HEK293T (cell line): ENCODE measurements at regions not wholly inside any gene's neighbourhood (a gene's known extent, or its start where the extent isn't known, plus 50 kb on each side); places are given as distances from the start of the nearest gene placed in this dataset.

Experiments used
- BHLHE40 ChIP-seq: fragments of 450-650 bp; IDR thresholded peaks from 2 replicates; pipeline ENCODE4 v1.6.1; 2016; ENCODE audit warnings: mild to moderate bottlenecking, moderate library complexity, borderline replicate concordance
- CTBP1 ChIP-seq: fragments of 450-650 bp; IDR thresholded peaks from 2 replicates; pipeline ENCODE4 v1.6.1; 2016; ENCODE audit warnings: borderline replicate concordance
- ELF4 ChIP-seq: fragments of 450-650 bp; IDR thresholded peaks from 2 replicates; pipeline ENCODE4 v1.6.1; 2017; ENCODE audit warnings: antibody characterized with exemption
- FOXA1 ChIP-seq: fragments of 450-650 bp; IDR thresholded peaks from 2 replicates; pipeline ENCODE4 v1.6.1; 2016; ENCODE audit warnings: mild to moderate bottlenecking
- FOXM1 ChIP-seq: fragments of 450-650 bp; IDR thresholded peaks from 2 replicates; pipeline ENCODE4 v1.6.1; 2017; ENCODE audit warnings: mild to moderate bottlenecking, borderline replicate concordance
- HDGF ChIP-seq: fragments of 450-650 bp; IDR thresholded peaks from 2 replicates; pipeline ENCODE4 v1.6.1; 2017; ENCODE audit warnings: antibody characterized with exemption, borderline replicate concordance
- L3MBTL2 ChIP-seq: fragments of 450-650 bp; conservative IDR thresholded peaks from 2 replicates; pipeline ENCODE4 v1.6.1; 2016; ENCODE audit warnings: mild to moderate bottlenecking
- LEF1 ChIP-seq: fragments of 450-650 bp; IDR thresholded peaks from 2 replicates; pipeline ENCODE4 v1.6.1; 2017; ENCODE audit warnings: mild to moderate bottlenecking, borderline replicate concordance
- NFRKB ChIP-seq: fragments of 450-650 bp; IDR thresholded peaks from 2 replicates; pipeline ENCODE4 v1.6.1; 2016; ENCODE audit warnings: mild to moderate bottlenecking, moderate library complexity
- PKNOX1 ChIP-seq: fragments of 450-650 bp; IDR thresholded peaks from 2 replicates; pipeline ENCODE4 v1.6.1; 2016
- SP1 ChIP-seq: fragments of 450-650 bp; IDR thresholded peaks from 2 replicates; pipeline ENCODE4 v1.6.1; 2017
- SUZ12 ChIP-seq: fragments of 450-650 bp; IDR thresholded peaks from 2 replicates; pipeline ENCODE4 v1.6.1; 2016; ENCODE audit warnings: mild to moderate bottlenecking
- TARDBP ChIP-seq: fragments of 450-650 bp; IDR thresholded peaks from 2 replicates; pipeline ENCODE4 v1.6.1; 2016
- ZNF384 ChIP-seq: fragments of 450-650 bp; IDR thresholded peaks from 2 replicates; pipeline ENCODE4 v1.6.1; 2016

GRCh38 chr11:100561323-100561722, 125.8 kb upstream of the ARHGAP42 start:
- TF ChIP-seq ELF4 (no peak), L3MBTL2 (no peak), SP1 (no peak), PKNOX1 (no peak), BHLHE40 (no peak), FOXM1 (no peak), FOXA1 (no peak), HDGF (no peak), TARDBP (no peak), ZNF384 (no peak), NFRKB (no peak), SUZ12 (no peak), CTBP1 (no peak), LEF1 (no peak)
